ENCODE measurements at regions not wholly inside any gene's neighbourhood (a gene's known extent, or its start where the extent isn't known, plus 50 kb on each side); places are given as distances from the start of the nearest gene placed in this dataset.

DNA sequence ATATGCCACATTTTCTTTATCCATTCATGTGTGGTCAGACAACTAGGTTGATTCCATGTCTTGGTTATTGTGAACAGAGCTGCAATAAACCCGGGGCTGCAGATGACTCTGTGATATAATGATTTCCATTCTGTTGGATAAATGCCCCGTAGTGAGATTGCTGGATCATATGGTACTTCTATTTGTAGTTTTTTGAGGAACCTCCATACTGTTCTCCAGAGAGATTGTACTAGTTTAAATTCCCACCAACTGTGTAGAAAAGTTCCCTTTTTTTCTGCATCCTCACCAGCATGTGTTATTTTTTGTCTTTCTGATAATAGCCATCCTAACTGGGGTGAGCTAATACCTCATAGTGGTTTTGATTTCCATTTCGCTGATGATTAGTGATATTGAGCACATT, 62.2 kb upstream of the MAP3K4 start:
- TF ChIP-seq, protein P1, sequence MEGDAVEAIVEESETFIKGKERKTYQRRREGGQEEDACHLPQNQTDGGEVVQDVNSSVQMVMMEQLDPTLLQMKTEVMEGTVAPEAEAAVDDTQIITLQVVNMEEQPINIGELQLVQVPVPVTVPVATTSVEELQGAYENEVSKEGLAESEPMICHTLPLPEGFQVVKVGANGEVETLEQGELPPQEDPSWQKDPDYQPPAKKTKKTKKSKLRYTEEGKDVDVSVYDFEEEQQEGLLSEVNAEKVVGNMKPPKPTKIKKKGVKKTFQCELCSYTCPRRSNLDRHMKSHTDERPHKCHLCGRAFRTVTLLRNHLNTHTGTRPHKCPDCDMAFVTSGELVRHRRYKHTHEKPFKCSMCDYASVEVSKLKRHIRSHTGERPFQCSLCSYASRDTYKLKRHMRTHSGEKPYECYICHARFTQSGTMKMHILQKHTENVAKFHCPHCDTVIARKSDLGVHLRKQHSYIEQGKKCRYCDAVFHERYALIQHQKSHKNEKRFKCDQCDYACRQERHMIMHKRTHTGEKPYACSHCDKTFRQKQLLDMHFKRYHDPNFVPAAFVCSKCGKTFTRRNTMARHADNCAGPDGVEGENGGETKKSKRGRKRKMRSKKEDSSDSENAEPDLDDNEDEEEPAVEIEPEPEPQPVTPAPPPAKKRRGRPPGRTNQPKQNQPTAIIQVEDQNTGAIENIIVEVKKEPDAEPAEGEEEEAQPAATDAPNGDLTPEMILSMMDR (IDR thresholded peaks at IDR 0.05), result no peak
- TF ChIP-seq EP300 (IDR thresholded peaks at IDR 0.05) (no peak), POLR2AphosphoS5 (IDR thresholded peaks at IDR 0.05) (no peak), POLR2A (IDR thresholded peaks at IDR 0.05) (no peak)

DNA sequence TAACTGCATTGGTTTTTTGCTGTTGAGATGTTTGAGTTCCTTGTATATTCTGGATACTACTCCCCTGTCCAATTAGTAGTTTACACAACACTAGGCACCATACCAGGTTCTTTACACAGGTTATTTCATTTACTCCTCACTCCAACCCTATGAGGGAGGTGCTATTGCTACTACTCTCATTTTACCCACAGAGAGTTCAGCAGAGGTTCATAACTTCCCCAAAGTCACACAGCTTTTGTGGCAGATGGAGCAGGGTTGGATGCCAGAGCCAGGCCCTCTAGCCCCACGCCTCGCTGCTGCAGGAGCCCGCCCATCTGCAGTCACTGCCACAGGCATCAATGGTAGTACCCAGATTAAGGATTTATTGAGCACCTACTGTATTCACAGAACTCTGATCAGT, 61.7 kb upstream of the MAP3K4 start:
- TF ChIP-seq POLR2A (IDR thresholded peaks at IDR 0.05) (no peak), POLR2AphosphoS5 (IDR thresholded peaks at IDR 0.05) (no peak), EP300 (IDR thresholded peaks at IDR 0.05) (no peak)
- TF ChIP-seq, protein P1 (IDR thresholded peaks at IDR 0.05), result no peak
- peaks cover 14% of the 10 kb centered on the region for H3K4me1 ChIP-seq
- no peak overlapping the region for H3K27ac ChIP-seq
- no peak for DNase-seq (ENCODE audit: low spot score in 2 of 2)
- 54% methylated on average over 3 of the region's 3 CpGs for WGBS
- H3K4me3 ChIP-seq, result no peak overlapping the region
- H3K9me3 ChIP-seq, result no peaks in the 10 kb centered on the region
- H3K36me3 ChIP-seq, result no peaks in the 10 kb centered on the region
- peaks cover 7% of the 10 kb centered on the region for H3K27me3 ChIP-seq

More for the DNA sequence above, 62.2 kb upstream of the MAP3K4 start:
- Histone ChIP-seq H3K4me3 (no peak overlapping the region), H3K27ac (no peak overlapping the region), H3K9me3 (no peaks in the 10 kb centered on the region), H3K4me1 (peaks cover 14% of the 10 kb centered on the region), H3K27me3 (peaks cover 7% of the 10 kb centered on the region), H3K36me3 (no peaks in the 10 kb centered on the region)
- no peak for DNase-seq (ENCODE audit: low spot score in 2 of 2)
- WGBS, result 75% methylated on average over 3 of the region's 3 CpGs

DNA sequence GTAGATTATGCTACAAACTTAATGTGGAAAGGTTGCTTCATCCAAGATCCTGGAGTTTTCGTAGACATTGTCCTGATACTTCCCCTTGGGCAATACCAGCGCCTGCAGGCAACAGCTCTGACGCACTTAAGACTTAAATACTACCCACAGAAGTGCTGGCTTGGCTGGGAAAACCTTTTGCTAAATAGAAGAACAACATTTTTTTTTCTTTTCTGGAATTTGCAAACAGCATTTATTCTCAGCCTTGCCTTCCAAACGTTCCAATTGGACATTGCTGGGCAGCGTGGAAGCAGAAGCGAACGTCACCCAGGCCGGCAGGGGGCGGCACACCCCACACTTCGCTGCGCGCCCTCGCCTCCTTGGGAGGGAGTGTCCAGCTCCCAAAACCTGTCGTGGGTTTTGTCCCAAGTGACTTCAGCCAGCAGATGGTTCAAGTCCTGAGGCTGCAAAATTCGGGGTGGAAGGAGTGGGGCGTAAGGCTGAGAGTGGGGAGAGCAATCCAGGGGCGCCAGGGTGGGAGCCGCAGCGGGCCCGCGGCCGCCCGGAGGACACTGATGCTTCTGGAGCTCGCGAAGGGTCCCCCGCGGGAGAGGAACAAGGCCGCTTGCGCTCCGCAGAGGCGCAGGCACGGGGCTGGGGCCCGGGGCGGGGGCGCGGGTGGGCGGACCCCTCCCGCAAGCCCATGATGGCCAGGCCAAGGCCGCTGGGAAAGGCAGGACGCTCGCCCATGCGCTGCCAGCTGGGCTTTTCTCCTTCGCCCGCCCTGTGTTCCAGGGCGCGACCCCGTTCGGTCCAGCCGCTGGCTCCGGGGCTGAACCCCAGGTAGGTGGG, 60.8 kb upstream of the MAP3K4 start:
- H3K4me3 ChIP-seq, result peak overlapping the region; percentile 62
- H3K9me3 ChIP-seq, result no peaks in the 10 kb centered on the region
- WGBS, result 3% methylated on average over 17 of the region's 50 CpGs
- H3K36me3 ChIP-seq, result no peaks in the 10 kb centered on the region
- peak; percentile 88 to 90 for DNase-seq (ENCODE audit: low spot score in 2 of 2)
- TF ChIP-seq, protein P1 (IDR thresholded peaks at IDR 0.05), result peak; percentile 84 to 89
- TF ChIP-seq EP300 (IDR thresholded peaks at IDR 0.05) (no peak), POLR2A (IDR thresholded peaks at IDR 0.05) (no peak), POLR2AphosphoS5 (IDR thresholded peaks at IDR 0.05) (peak in 1 of 3 donors; percentile 53)
- H3K4me1 ChIP-seq, result peaks cover 14% of the 10 kb centered on the region
- H3K27ac ChIP-seq, result peak overlapping the region; percentile 45
- H3K27me3 ChIP-seq, result peaks cover 3% of the 10 kb centered on the region

DNA sequence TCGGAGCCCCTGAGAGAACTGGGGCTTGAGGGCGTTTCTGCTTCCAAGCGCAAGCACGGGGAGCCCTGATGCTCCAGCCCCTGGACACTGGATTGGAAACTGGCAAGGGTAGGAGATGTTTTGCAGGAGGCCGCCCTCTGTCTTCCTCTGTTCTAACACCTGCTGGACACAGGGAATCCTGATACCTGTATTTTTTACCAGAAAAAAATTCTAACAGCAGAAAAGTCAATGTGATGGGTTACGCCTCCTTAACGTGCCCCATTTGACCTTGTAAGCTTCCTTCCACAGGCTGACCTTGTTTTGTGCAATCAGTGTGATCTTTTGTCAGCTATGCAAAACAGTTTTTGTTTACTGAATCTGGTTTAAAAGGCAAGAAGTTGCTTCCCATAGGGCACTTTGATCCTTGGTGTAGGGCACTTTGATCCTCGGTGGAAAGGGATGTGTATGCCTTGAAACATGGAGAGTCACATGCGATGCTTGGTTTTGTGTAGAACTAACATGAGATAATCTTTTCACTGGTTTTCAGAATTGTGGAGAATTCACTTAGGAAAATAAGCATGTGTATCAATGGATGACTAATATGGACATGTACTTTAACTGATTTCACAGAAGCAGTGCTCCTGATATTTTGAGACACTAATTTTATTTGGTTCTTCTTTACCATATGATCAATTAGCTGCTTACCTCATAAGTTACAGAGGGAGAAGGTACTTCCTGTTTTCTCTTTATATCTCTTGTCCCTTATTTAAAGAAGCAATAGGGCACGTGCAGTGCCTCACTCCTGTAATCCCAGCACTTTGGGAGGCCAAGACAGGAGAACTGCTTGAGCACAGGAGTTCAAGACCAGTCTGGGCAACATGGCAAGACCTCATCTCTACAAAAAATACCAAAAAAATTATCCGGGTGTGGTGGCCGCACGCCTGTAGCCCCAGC, 59.9 kb upstream of the MAP3K4 start:
- no peaks in the 10 kb centered on the region for H3K27me3 ChIP-seq
- no peaks in the 10 kb centered on the region for H3K36me3 ChIP-seq
- TF ChIP-seq POLR2AphosphoS5 (IDR thresholded peaks at IDR 0.05), result no peak
- TF ChIP-seq, protein P1 (IDR thresholded peaks at IDR 0.05), result no peak
- TF ChIP-seq EP300 (IDR thresholded peaks at IDR 0.05), result no peak
- no peak for TF ChIP-seq POLR2A (IDR thresholded peaks at IDR 0.05)
- peak overlapping the region; percentile 62 for H3K4me3 ChIP-seq
- no peak for DNase-seq (ENCODE audit: low spot score in 2 of 2)
- H3K4me1 ChIP-seq, result peaks cover 14% of the 10 kb centered on the region
- WGBS, result 68% methylated on average over 10 of the region's 13 CpGs
- H3K9me3 ChIP-seq, result no peaks in the 10 kb centered on the region
- no peak overlapping the region for H3K27ac ChIP-seq

DNA sequence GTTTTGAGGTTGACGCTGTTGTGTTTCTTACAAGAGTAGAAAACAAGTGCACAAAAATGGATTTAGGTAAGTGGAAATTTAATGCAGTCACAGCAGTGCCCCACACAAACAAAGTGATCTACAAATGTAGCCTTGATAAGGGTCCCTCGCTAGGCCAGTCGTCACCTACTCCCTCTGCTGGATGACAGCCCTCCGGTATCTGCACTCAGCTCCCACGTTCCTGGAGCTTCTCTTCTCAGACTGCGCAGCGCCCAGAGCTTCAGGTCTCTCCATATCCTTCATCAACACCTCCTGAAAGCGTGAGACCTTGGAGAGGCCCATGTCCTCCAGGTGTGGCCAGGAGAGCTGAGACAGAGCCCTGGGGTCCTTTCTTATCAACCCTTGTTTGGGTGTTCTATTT, 58.3 kb upstream of the MAP3K4 start:
- no peaks in the 10 kb centered on the region for H3K9me3 ChIP-seq
- H3K27ac ChIP-seq, result no peak overlapping the region
- H3K27me3 ChIP-seq, result no peaks in the 10 kb centered on the region
- WGBS, result 77% methylated on average over 8 of the region's 8 CpGs
- TF ChIP-seq, protein P1 (IDR thresholded peaks at IDR 0.05), result no peak
- TF ChIP-seq EP300 (IDR thresholded peaks at IDR 0.05) (no peak), POLR2A (IDR thresholded peaks at IDR 0.05) (no peak), POLR2AphosphoS5 (IDR thresholded peaks at IDR 0.05) (no peak)
- H3K4me3 ChIP-seq, result no peak overlapping the region
- no peak for DNase-seq (ENCODE audit: low spot score in 2 of 2)
- no peaks in the 10 kb centered on the region for H3K36me3 ChIP-seq
- H3K4me1 ChIP-seq, result peaks cover 14% of the 10 kb centered on the region

Data from suprapubic skin (tissue), 4 donors.